Neuron (in vitro differentiated cells): ENCODE measurements at regions not wholly inside any gene's neighbourhood (a gene's known extent, or its start where the extent isn't known, plus 50 kb on each side); places are given as distances from the start of the nearest gene placed in this dataset.

Experiments
- H2AFZ ChIP-seq: one replicate; pipeline ENCODE4 v1.6.1; 2013; ENCODE audit warnings: low read depth, mild to moderate bottlenecking, inconsistent platforms, low read length, moderate library complexity
- H3K27me3 ChIP-seq: one replicate; pipeline ENCODE4 v1.6.1; 2013; ENCODE audit warnings: low read length; ENCODE audit not compliant: insufficient read depth
- H3K36me3 ChIP-seq: one replicate; pipeline ENCODE4 v1.6.1; 2013; ENCODE audit warnings: low read length; ENCODE audit not compliant: insufficient read depth
- H3K4me1 ChIP-seq: one replicate; pipeline ENCODE4 v1.6.1; 2013; ENCODE audit warnings: low read length; ENCODE audit not compliant: insufficient read depth
- H3K4me3 ChIP-seq: 2 replicates; pipeline ENCODE4 v1.5.1; 2013; ENCODE audit warnings: mild to moderate bottlenecking, low read length, moderate library complexity
- H3K9me3 ChIP-seq: one replicate; pipeline ENCODE4 v1.6.1; 2013; ENCODE audit warnings: low read length

- Histone ChIP-seq H3K9me3 (no peaks in the 10 kb centered on the region), H2AFZ (no peak overlapping the region), H3K4me1 (no peaks in the 10 kb centered on the region), H3K36me3 (no peaks in the 10 kb centered on the region), H3K4me3 (no peak overlapping the region), H3K27me3 (no peaks in the 10 kb centered on the region)
Observed at GRCh38 chr4:136637071-136637777, 895.1 kb downstream of the PCDH18 start.

GRCh38 chr4:136636155-136636554, 896.1 kb downstream of the PCDH18 start:
- Histone ChIP-seq H3K4me3 (no peak overlapping the region), H3K9me3 (no peaks in the 10 kb centered on the region), H3K36me3 (no peaks in the 10 kb centered on the region), H3K27me3 (no peaks in the 10 kb centered on the region), H2AFZ (no peak overlapping the region), H3K4me1 (no peaks in the 10 kb centered on the region)

GRCh38 chr4:136634121-136634520, 898.2 kb downstream of the PCDH18 start:
- no peaks in the 10 kb centered on the region for H3K9me3 ChIP-seq
- H2AFZ ChIP-seq, result no peak overlapping the region
- H3K4me1 ChIP-seq, result no peaks in the 10 kb centered on the region
- no peaks in the 10 kb centered on the region for H3K27me3 ChIP-seq
- no peak overlapping the region for H3K4me3 ChIP-seq
- no peaks in the 10 kb centered on the region for H3K36me3 ChIP-seq

GRCh38 chr4:136599890-136600289, 932.4 kb downstream of the PCDH18 start:
- Histone ChIP-seq H3K9me3 (no peaks in the 10 kb centered on the region), H3K4me3 (no peak overlapping the region), H2AFZ (no peak overlapping the region), H3K27me3 (no peaks in the 10 kb centered on the region), H3K36me3 (no peaks in the 10 kb centered on the region), H3K4me1 (no peaks in the 10 kb centered on the region)

- Histone ChIP-seq H3K36me3 (no peaks in the 10 kb centered on the region), H3K4me1 (no peaks in the 10 kb centered on the region), H3K27me3 (no peaks in the 10 kb centered on the region), H2AFZ (no peak overlapping the region), H3K9me3 (no peaks in the 10 kb centered on the region), H3K4me3 (no peak overlapping the region)
Observed at GRCh38 chr4:136590440-136590839, 941.9 kb downstream of the PCDH18 start.

GRCh38 chr4:136583567-136583966, 948.7 kb downstream of the PCDH18 start:
- Histone ChIP-seq H3K36me3 (no peaks in the 10 kb centered on the region), H2AFZ (no peak overlapping the region), H3K4me3 (no peak overlapping the region), H3K4me1 (no peaks in the 10 kb centered on the region), H3K9me3 (no peaks in the 10 kb centered on the region), H3K27me3 (no peaks in the 10 kb centered on the region)

- Histone ChIP-seq H3K4me1 (no peaks in the 10 kb centered on the region), H3K9me3 (no peaks in the 10 kb centered on the region), H2AFZ (no peak overlapping the region), H3K27me3 (no peaks in the 10 kb centered on the region), H3K36me3 (no peaks in the 10 kb centered on the region), H3K4me3 (no peak overlapping the region)
Observed at GRCh38 chr4:136581119-136581518, 951.2 kb downstream of the PCDH18 start.

GRCh38 chr4:136575146-136575545, 957.1 kb downstream of the PCDH18 start:
- Histone ChIP-seq H3K4me3 (no peak overlapping the region), H3K4me1 (no peaks in the 10 kb centered on the region), H2AFZ (no peak overlapping the region), H3K36me3 (no peaks in the 10 kb centered on the region), H3K9me3 (no peaks in the 10 kb centered on the region), H3K27me3 (no peaks in the 10 kb centered on the region)

GRCh38 chr4:136573460-136573859, 958.8 kb downstream of the PCDH18 start:
- no peaks in the 10 kb centered on the region for H3K27me3 ChIP-seq
- H3K9me3 ChIP-seq, result no peaks in the 10 kb centered on the region
- H3K36me3 ChIP-seq, result no peaks in the 10 kb centered on the region
- H3K4me3 ChIP-seq, result no peak overlapping the region
- H2AFZ ChIP-seq, result no peak overlapping the region
- no peaks in the 10 kb centered on the region for H3K4me1 ChIP-seq

GRCh38 chr4:136571315-136571714, 961.0 kb downstream of the PCDH18 start:
- H2AFZ ChIP-seq, result no peak overlapping the region
- no peak overlapping the region for H3K4me3 ChIP-seq
- H3K27me3 ChIP-seq, result no peaks in the 10 kb centered on the region
- H3K4me1 ChIP-seq, result no peaks in the 10 kb centered on the region
- no peaks in the 10 kb centered on the region for H3K9me3 ChIP-seq
- no peaks in the 10 kb centered on the region for H3K36me3 ChIP-seq

- no peak overlapping the region for H3K4me3 ChIP-seq
- H3K9me3 ChIP-seq, result no peaks in the 10 kb centered on the region
- no peaks in the 10 kb centered on the region for H3K27me3 ChIP-seq
- H2AFZ ChIP-seq, result no peak overlapping the region
- no peaks in the 10 kb centered on the region for H3K4me1 ChIP-seq
- no peaks in the 10 kb centered on the region for H3K36me3 ChIP-seq
Observed at GRCh38 chr4:136562834-136563233, 969.5 kb downstream of the PCDH18 start.

- no peaks in the 10 kb centered on the region for H3K36me3 ChIP-seq
- H3K4me1 ChIP-seq, result no peaks in the 10 kb centered on the region
- H2AFZ ChIP-seq, result no peak overlapping the region
- no peak overlapping the region for H3K4me3 ChIP-seq
- H3K9me3 ChIP-seq, result no peaks in the 10 kb centered on the region
- H3K27me3 ChIP-seq, result no peaks in the 10 kb centered on the region
Observed at GRCh38 chr4:136558940-136559494, 973.3 kb downstream of the PCDH18 start.

- H3K36me3 ChIP-seq, result no peaks in the 10 kb centered on the region
- H3K9me3 ChIP-seq, result no peaks in the 10 kb centered on the region
- H3K27me3 ChIP-seq, result no peaks in the 10 kb centered on the region
Observed at GRCh38 chr4:136557396-136557795, 974.9 kb downstream of the PCDH18 start.

GRCh38 chr4:136554033-136554432, 978.3 kb downstream of the PCDH18 start:
- H3K27me3 ChIP-seq, result no peaks in the 10 kb centered on the region
- no peak overlapping the region for H2AFZ ChIP-seq
- no peaks in the 10 kb centered on the region for H3K4me1 ChIP-seq
- no peaks in the 10 kb centered on the region for H3K9me3 ChIP-seq
- H3K4me3 ChIP-seq, result no peak overlapping the region
- H3K36me3 ChIP-seq, result no peaks in the 10 kb centered on the region

More at GRCh38 chr4:136557396-136557795, 974.9 kb downstream of the PCDH18 start:
- Histone ChIP-seq H3K4me1 (no peaks in the 10 kb centered on the region), H2AFZ (no peak overlapping the region), H3K4me3 (no peak overlapping the region)
